Stimulated activated CD8-positive, alpha-beta memory T cell treated with anti-CD3 and anti-CD28 coated beads, Interleukin-15, amount 100 ng/mL, for 48 hours (primary cell): ENCODE measurements at regions not wholly inside any gene's neighbourhood (a gene's known extent, or its start where the extent isn't known, plus 50 kb on each side); places are given as distances from the start of the nearest gene placed in this dataset.
"Not testable (repeated sequence)": the region's sequence is repeated elsewhere in the genome, so short reads cannot be mapped to it uniquely, and the experiment has no call there.

Experiments
- DNase-seq, 2 donors: peaks; one replicate each; pipeline ENCODE4 v3.0.0-alpha.2; 2020; ENCODE audit warnings: low read depth in 2 of 2

GRCh38 chr16:29578898-29579297 lies 72.7 kb upstream of the NPIPB12 start:
- DNase-seq: not testable (repeated sequence)

GRCh38 chr16:29581764-29582163 lies 75.6 kb upstream of the NPIPB12 start:
- DNase-seq: not testable (repeated sequence)

- not testable (repeated sequence) for DNase-seq
Observed at GRCh38 chr16:29591919-29592318, 71.1 kb upstream of the SPN start.

- peak in 1 of 2 donors; percentile 46 for DNase-seq
Observed at GRCh38 chr16:29594269-29594925, 68.7 kb upstream of the SPN start.

- peak; percentile 79 to 87 for DNase-seq
Observed at GRCh38 chr16:29594926-29595838, 67.9 kb upstream of the SPN start.

- not testable (repeated sequence) for DNase-seq
Observed at GRCh38 chr16:29597030-29597429, 66.0 kb upstream of the SPN start.

- peak in 1 of 2 donors; percentile 39 for DNase-seq
Observed at GRCh38 chr16:29600111-29601000, 62.7 kb upstream of the SPN start.

- not testable (repeated sequence) for DNase-seq
Observed at GRCh38 chr16:29602247-29602625, 60.8 kb upstream of the SPN start.

- not testable (repeated sequence) for DNase-seq
Observed at GRCh38 chr16:29602683-29603088, 60.4 kb upstream of the SPN start.

GRCh38 chr16:29604631-29605549 lies 58.2 kb upstream of the SPN start:
- DNase-seq: not testable (repeated sequence)

GRCh38 chr16:29605593-29606205 lies 57.3 kb upstream of the SPN start:
- DNase-seq: not testable (repeated sequence)

GRCh38 chr16:29606669-29607427 lies 56.2 kb upstream of the SPN start:
- DNase-seq: not testable (repeated sequence)

- not testable (repeated sequence) for DNase-seq
Observed at GRCh38 chr16:29607428-29607823, 55.6 kb upstream of the SPN start.

- not testable (repeated sequence) for DNase-seq
Observed at GRCh38 chr16:29612381-29613306, 50.4 kb upstream of the SPN start.
